ENCODE measurements at regions not wholly inside any gene's neighbourhood (a gene's known extent, or its start where the extent isn't known, plus 50 kb on each side); places are given as distances from the start of the nearest gene placed in this dataset.
A peak's percentile ranks its signal among the peaks of the same experiment; 100 is the strongest.

DNA sequence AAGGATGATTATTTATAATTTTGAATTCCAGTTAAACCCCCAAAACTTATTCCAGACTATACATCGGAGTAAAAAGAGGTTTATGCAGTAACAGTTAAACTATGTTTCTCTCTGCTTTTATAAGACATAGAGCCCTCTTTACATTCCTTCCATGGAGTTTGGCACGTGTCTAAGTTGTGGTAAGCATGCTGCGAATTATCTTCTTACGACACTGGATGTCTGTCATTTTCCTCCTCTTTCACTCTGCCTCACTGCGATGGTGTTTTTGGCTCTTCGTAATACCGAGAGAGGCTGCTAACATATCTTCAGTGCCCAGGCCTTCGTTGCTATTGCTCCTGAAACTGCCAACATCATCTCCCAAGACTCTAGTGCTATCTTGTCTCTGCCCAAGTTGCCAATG lies 83.9 kb upstream of the TGFBR2 start:
- 74 to 87% methylated on average over 8 of the region's 8 CpGs for WGBS, 2 donors
- Histone ChIP-seq H3K4me1 (peaks cover 0 to 63% (median 36%) of the 10 kb centered on the region in 9 donors), H3K27ac (peak overlapping the region in 1 of 10 donors; percentile 12), H3K27me3 (no peaks in the 10 kb centered on the region), H3K4me3 (no peak overlapping the region), H3K9me3 (no peaks in the 10 kb centered on the region), H3K36me3 (no peaks in the 10 kb centered on the region)
- ATAC-seq: no peak
- no peak for DNase-seq
- TF ChIP-seq, protein P1, sequence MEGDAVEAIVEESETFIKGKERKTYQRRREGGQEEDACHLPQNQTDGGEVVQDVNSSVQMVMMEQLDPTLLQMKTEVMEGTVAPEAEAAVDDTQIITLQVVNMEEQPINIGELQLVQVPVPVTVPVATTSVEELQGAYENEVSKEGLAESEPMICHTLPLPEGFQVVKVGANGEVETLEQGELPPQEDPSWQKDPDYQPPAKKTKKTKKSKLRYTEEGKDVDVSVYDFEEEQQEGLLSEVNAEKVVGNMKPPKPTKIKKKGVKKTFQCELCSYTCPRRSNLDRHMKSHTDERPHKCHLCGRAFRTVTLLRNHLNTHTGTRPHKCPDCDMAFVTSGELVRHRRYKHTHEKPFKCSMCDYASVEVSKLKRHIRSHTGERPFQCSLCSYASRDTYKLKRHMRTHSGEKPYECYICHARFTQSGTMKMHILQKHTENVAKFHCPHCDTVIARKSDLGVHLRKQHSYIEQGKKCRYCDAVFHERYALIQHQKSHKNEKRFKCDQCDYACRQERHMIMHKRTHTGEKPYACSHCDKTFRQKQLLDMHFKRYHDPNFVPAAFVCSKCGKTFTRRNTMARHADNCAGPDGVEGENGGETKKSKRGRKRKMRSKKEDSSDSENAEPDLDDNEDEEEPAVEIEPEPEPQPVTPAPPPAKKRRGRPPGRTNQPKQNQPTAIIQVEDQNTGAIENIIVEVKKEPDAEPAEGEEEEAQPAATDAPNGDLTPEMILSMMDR (IDR thresholded peaks at IDR 0.05): no peak
- intact Hi-C loops (cut with DNase I): loop anchor here in 5 of 10 donors (5.0 to 10.0 kb wide), 5 partner anchors 75 to 170 kb away; no protein-coding TSS in a partner anchor

DNA sequence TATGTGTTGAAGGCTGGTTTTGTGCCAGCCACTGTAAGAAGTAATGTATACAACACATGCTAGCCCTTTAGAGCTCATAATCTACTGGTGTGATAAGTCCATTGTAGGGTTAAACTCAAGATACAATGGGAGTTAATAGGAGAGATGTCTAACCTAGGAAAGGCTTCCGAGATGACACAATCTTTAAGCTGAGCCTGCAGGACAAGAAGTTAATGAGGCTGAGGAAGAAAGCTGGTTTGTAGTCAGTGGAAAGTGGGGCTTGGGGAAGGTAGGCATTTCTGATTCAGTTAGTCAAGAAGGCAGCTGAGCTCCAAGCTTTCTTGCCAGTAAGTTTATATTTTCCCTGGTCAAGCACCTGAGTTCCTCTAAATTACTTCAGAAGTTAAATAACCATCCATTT lies 83.0 kb upstream of the TGFBR2 start:
- no peak overlapping the region for H3K4me3 ChIP-seq
- peaks cover 0 to 61% (median 36%) of the 10 kb centered on the region in 9 donors for H3K4me1 ChIP-seq
- no peaks in the 10 kb centered on the region for H3K36me3 ChIP-seq
- ATAC-seq: no peak
- intact Hi-C loops (cut with DNase I): loop anchor here in 5 of 10 donors (5.0 to 10.0 kb wide), 5 partner anchors 74 to 169 kb away; no protein-coding TSS in a partner anchor
- no peak overlapping the region for H3K27ac ChIP-seq
- no peak for DNase-seq
- no peaks in the 10 kb centered on the region for H3K9me3 ChIP-seq
- no peaks in the 10 kb centered on the region for H3K27me3 ChIP-seq
- 94 to 98% methylated on average over 1 of the region's 1 CpG for WGBS, 2 donors
- TF ChIP-seq, protein P1 (IDR thresholded peaks at IDR 0.05): no peak

DNA sequence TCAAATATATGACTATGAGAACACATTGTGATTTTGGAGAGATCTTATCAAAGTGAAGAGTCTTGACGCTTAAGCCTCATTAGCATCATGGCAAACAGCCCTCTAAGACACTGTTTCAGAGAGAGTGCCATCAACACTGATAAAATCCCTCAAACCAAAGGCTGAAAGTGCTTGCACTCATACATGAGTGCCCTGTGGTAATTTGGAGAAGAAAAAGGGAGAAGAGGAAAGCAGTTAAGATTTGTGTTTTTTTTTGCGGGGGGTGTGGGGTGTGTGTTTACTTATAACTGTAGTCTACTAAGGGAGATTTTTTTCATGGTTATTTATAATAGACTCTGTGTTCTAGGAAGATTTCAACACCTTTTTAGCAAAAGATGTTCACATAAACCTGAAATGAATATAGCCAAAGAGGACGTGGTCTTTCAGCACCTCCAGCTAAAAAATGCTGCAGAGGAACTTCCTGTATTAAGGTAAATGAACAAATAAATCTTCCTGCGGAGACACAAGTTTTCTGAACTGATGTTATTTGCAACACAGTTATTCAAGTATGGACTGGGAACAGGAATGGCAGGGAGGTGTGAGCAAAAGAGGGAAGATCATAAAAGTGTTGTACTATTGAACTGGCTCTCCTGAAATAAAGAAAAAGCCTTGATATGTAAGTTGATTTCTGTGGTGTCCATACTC lies 81.9 kb upstream of the TGFBR2 start:
- Histone ChIP-seq H3K27ac (no peak overlapping the region), H3K36me3 (no peaks in the 10 kb centered on the region), H3K4me3 (no peak overlapping the region), H3K4me1 (peaks cover 0 to 50% (median 27%) of the 10 kb centered on the region in 9 donors), H3K9me3 (no peaks in the 10 kb centered on the region), H3K27me3 (no peaks in the 10 kb centered on the region)
- 69 to 78% methylated on average over 4 of the region's 4 CpGs for WGBS, 2 donors
- ATAC-seq: peak in 1 of 8 donors; percentile 12
- intact Hi-C loops (cut with DNase I): loop anchor here in 5 of 10 donors (5.0 to 10.0 kb wide), 5 partner anchors 73 to 168 kb away; no protein-coding TSS in a partner anchor
- TF ChIP-seq, protein P1 (IDR thresholded peaks at IDR 0.05): no peak
- DNase-seq: no peak

DNA sequence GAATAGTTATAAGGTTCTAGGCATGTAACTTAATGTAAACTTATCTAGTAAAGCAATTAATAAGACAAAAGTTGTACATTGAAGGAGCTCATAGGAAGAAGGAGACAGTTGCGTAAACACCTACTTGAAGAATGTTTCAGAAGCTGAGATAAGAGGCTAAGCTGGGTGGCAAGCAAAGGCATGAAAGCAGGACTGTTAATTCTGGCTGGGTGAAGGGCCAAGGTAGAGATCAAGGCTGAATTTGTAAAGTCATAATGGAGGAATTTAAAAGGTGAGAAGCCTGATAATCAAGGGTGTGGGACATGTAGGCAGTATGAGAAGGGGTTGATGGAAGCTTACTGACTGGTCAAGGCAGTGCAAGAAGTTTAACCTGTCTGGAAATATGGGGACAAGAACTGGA lies 80.4 kb upstream of the TGFBR2 start:
- TF ChIP-seq, protein P1 (IDR thresholded peaks at IDR 0.05): no peak
- Histone ChIP-seq H3K36me3 (no peaks in the 10 kb centered on the region), H3K27ac (no peak overlapping the region), H3K9me3 (no peaks in the 10 kb centered on the region), H3K4me1 (peaks cover 0 to 34% (median 18%) of the 10 kb centered on the region in 9 donors), H3K4me3 (no peak overlapping the region), H3K27me3 (no peaks in the 10 kb centered on the region)
- WGBS, 2 donors: 94 to 99% methylated on average over 1 of the region's 1 CpG
- ATAC-seq (no peak), DNase-seq (no peak)
- intact Hi-C loops (cut with DNase I): loop anchor here in 3 of 10 donors (10.0 kb wide), 3 partner anchors 89 to 159 kb away; no protein-coding TSS in a partner anchor

Measured in heart right ventricle (tissue), 16 donors.